Adrenal gland (tissue), 5 donors: ENCODE measurements at regions not wholly inside any gene's neighbourhood (a gene's known extent, or its start where the extent isn't known, plus 50 kb on each side); places are given as distances from the start of the nearest gene placed in this dataset.

Source experiments
- POLR2A ChIP-seq, 2 donors: fragments of 450-650 bp; IDR thresholded peaks; one replicate each; pipeline ENCODE4 v1.6.1; 2017; ENCODE audit warnings: antibody characterized with exemption in 2 of 2, mild to moderate bottlenecking in 2 of 2, moderate library complexity in 1 of 2
- TF ChIP-seq, protein P1 (sequence below), 6 experiments: fragments of 450-650 bp in 4 of 6; fragments of 200-600 bp in 2 of 6; sonication (generic) in 1 of 6; IDR thresholded peaks; 1 replicate in 5 of 6; 2 replicates in 1 of 6; pipeline versions ENCODE4 v1.5.1 to v1.8.0; 2016 to 2021; ENCODE audit warnings: antibody characterized with exemption in 6 of 6, mild to moderate bottlenecking in 2 of 6, moderate library complexity in 1 of 6
- donor health status: DM: no; HTN: no; CAD: no.

DNA sequence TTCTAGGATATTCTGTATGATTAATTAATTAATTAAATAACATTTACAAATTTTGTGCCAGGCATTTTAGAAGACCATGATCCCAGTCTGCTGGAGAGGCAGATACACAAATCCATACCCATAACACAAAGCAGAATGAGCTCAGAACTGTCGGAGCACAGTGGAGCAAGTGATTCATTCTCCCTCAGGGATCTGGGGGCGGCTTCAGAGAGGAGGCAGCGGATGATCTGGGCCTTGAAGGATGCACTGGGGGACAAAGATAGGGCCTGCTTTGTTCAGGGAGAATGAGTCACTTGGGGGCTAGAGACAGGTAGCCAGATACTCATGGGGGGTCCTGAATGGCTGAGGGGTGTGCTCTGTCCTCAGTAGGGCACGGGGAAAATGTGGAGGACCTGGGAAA, 50.9 kb upstream of the TRABD2B start:
- TF ChIP-seq, protein P1, sequence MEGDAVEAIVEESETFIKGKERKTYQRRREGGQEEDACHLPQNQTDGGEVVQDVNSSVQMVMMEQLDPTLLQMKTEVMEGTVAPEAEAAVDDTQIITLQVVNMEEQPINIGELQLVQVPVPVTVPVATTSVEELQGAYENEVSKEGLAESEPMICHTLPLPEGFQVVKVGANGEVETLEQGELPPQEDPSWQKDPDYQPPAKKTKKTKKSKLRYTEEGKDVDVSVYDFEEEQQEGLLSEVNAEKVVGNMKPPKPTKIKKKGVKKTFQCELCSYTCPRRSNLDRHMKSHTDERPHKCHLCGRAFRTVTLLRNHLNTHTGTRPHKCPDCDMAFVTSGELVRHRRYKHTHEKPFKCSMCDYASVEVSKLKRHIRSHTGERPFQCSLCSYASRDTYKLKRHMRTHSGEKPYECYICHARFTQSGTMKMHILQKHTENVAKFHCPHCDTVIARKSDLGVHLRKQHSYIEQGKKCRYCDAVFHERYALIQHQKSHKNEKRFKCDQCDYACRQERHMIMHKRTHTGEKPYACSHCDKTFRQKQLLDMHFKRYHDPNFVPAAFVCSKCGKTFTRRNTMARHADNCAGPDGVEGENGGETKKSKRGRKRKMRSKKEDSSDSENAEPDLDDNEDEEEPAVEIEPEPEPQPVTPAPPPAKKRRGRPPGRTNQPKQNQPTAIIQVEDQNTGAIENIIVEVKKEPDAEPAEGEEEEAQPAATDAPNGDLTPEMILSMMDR (IDR thresholded peaks at IDR 0.05) = no peak
- no peak for TF ChIP-seq POLR2A (IDR thresholded peaks at IDR 0.05)
